ENCODE measurements at regions not wholly inside any gene's neighbourhood (a gene's known extent, or its start where the extent isn't known, plus 50 kb on each side); places are given as distances from the start of the nearest gene placed in this dataset.

- no peak for TF ChIP-seq CTCF (IDR thresholded peaks at IDR 0.05; ENCODE audit: borderline replicate concordance, extremely low read depth, low read length, poor library complexity, severe bottlenecking)
- no peak for TF ChIP-seq EZH2 (IDR thresholded peaks at IDR 0.05; ENCODE audit: borderline replicate concordance, low read depth, low read length, severe bottlenecking)
Observed at GRCh38 chr12:74889563-74890236, 319.9 kb downstream of the KCNC2 start.

Data from DND-41 (cell line).